Esophagus mucosa (tissue), 1 donor: ENCODE measurements at regions not wholly inside any gene's neighbourhood (a gene's known extent, or its start where the extent isn't known, plus 50 kb on each side); places are given as distances from the start of the nearest gene placed in this dataset.

Source experiments
- ATAC-seq: fragments of 200-7000 bp; cut with Tn5 transposase; one replicate; pipeline ENCODE4 v1.9.1; 2020
- donor health status: DM: yes; HTN: yes; CAD: no.

- no peak for ATAC-seq
Measured at GRCh38 chr4:116870686-116871085, 214.7 kb downstream of the TRAM1L1 start.

- ATAC-seq: no peak
Measured at GRCh38 chr4:116866106-116866505, 219.3 kb downstream of the TRAM1L1 start.

GRCh38 chr4:116862592-116862991 lies 222.8 kb downstream of the TRAM1L1 start:
- no peak for ATAC-seq

GRCh38 chr4:116860891-116861290 lies 224.5 kb downstream of the TRAM1L1 start:
- no peak for ATAC-seq

GRCh38 chr4:116849620-116850019 lies 235.8 kb downstream of the TRAM1L1 start:
- ATAC-seq: no peak

GRCh38 chr4:116847616-116848015 lies 237.8 kb downstream of the TRAM1L1 start:
- ATAC-seq: no peak

GRCh38 chr4:116839826-116840225 lies 245.6 kb downstream of the TRAM1L1 start:
- no peak for ATAC-seq

GRCh38 chr4:116838609-116839008 lies 246.8 kb downstream of the TRAM1L1 start:
- ATAC-seq: no peak

GRCh38 chr4:116829187-116829586 lies 256.2 kb downstream of the TRAM1L1 start:
- no peak for ATAC-seq

- ATAC-seq: no peak
Measured at GRCh38 chr4:116824172-116824571, 261.2 kb downstream of the TRAM1L1 start.

- no peak for ATAC-seq
Measured at GRCh38 chr4:116811730-116812129, 273.6 kb downstream of the TRAM1L1 start.

- ATAC-seq: no peak
Measured at GRCh38 chr4:116796022-116796421, 289.4 kb downstream of the TRAM1L1 start.

- no peak for ATAC-seq
Measured at GRCh38 chr4:116788723-116789122, 296.7 kb downstream of the TRAM1L1 start.

- no peak for ATAC-seq
Measured at GRCh38 chr4:116755051-116755450, 330.3 kb downstream of the TRAM1L1 start.

- ATAC-seq: no peak
Measured at GRCh38 chr4:116752027-116752426, 333.3 kb downstream of the TRAM1L1 start.

GRCh38 chr4:116736756-116737155 lies 348.6 kb downstream of the TRAM1L1 start:
- no peak for ATAC-seq

GRCh38 chr4:116734178-116734577 lies 351.2 kb downstream of the TRAM1L1 start:
- ATAC-seq: no peak

GRCh38 chr4:116733370-116733769 lies 352.0 kb downstream of the TRAM1L1 start:
- ATAC-seq: no peak

GRCh38 chr4:116726523-116726922 lies 358.9 kb downstream of the TRAM1L1 start:
- no peak for ATAC-seq

- no peak for ATAC-seq
Measured at GRCh38 chr4:116724249-116724648, 361.1 kb downstream of the TRAM1L1 start.

GRCh38 chr4:116705466-116705865 lies 379.9 kb downstream of the TRAM1L1 start:
- ATAC-seq: no peak

GRCh38 chr4:116702949-116703348 lies 382.4 kb downstream of the TRAM1L1 start:
- no peak for ATAC-seq

- no peak for ATAC-seq
Measured at GRCh38 chr4:116688536-116688935, 396.8 kb downstream of the TRAM1L1 start.

GRCh38 chr4:116668190-116668589 lies 417.2 kb downstream of the TRAM1L1 start:
- no peak for ATAC-seq

GRCh38 chr4:116665716-116666115 lies 419.7 kb downstream of the TRAM1L1 start:
- no peak for ATAC-seq

- ATAC-seq: no peak
Measured at GRCh38 chr4:116664198-116664597, 421.2 kb downstream of the TRAM1L1 start.
